ENCODE measurements at regions not wholly inside any gene's neighbourhood (a gene's known extent, or its start where the extent isn't known, plus 50 kb on each side); places are given as distances from the start of the nearest gene placed in this dataset.
"Not testable (repeated sequence)": the region's sequence is repeated elsewhere in the genome, so short reads cannot be mapped to it uniquely, and the experiment has no call there.

DNA sequence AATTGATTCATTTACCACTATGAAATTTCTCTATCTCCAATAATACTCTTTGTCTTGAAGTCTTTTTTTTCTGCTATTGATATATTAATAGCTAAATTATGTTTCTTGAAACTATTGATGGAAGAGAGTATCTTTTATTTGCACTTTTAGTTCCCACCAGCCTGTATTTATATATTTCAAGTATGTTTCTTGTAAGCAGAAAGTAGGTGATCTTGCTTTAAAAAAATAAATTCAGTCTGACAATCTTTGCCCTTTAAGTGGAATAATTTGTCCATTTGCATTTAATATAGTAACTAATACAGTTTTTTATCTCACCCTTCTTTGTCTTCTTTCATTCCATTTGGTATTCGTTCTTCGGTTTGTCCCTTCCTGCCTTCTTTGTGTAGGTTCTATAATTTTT lies 790.5 kb downstream of the MCTP2 start:
- DNase-seq = no peak

DNA sequence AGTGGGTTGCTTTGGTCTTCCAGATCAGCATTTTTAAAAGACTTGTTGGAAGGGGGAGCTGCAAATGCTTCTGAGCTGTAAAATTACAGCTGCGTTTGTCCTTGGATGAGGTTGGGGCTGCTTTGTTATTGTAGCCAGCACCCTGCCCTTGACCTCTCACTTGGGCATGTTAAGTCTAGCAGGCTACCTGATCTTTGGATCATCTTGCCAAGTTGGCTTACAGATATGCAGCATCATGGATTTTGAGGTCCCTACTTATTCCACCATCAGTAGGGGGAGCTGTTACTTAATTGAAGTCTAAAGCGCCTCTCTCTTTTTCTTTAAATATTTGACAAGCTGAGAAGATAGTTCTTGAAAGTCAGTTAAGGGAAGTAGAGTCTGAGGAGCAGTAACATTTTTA lies 793.0 kb downstream of the MCTP2 start:
- DNase-seq = no peak

DNA sequence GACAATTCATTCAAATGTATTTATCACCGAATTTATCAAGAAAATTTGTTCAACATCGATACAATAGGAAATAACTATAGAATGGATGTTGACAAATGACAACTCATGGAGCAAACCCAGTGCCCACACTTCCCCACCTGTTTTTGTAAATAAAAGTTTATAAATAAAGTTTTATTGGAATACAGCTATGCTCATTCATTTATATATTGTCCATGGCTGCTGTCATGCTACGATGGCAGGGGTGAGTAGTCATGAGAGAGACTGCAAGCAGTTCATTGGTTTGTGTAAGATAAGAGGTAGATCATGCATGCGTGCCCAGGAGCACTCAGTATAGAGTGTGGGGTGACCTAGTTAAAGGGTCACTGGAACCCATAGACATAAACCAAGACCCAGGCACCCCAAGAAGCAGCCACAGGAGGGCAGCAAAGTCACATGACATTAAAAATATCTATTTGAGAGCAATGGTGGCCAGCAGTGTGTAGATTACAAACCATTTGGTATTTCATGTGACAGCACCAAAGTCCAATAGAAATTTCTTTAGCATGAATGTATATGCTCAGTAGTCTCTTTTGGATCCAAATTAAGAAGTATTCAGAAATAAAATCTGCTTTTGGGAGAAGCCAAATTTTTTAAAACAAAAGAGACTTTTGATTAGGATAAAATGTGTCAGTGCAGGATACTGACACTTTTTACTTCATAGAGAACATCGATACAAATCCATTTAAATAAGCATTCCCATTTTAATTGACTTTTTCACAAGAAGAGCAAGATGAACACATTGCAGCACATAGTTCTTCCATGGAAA lies 794.8 kb downstream of the MCTP2 start:
- DNase-seq = peak; percentile 45 to 46

DNA sequence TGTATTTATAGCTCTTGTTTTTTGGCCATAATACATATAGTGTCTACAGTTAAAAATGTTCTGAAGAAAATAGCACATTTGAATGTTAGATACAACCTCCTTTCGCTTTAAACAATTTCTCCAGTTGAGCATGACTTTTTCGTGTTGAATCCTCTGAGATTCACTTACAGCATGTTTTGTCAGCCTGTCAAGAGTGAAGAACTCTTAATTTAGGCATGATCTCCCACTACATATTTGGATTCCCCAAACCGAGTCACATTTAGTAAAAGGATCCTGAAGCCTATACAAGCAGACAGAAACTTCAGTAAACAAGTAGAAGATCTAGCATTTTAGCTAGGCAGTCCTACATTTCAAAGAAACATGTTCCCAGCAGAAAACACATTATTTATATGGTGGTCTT lies 796.6 kb downstream of the MCTP2 start:
- DNase-seq = no peak

DNA sequence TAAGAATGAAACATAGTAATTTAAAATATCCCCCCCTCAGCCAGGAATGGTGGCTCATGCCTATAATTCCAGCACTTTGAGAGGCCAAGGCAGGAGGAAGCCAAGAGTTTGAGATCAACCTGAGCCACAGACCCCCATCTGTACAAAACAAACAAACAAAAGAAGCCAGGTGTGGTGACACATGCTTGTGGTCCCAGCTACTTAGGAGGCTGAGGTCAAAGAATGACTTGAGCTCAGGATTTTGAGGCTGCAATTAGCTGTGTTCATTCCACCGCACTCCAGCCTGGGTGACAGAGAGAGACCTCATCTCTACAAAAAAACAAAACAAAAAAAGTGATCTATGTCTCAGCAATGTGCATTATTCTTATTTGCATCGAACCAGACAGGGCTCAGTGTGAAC lies 800.8 kb downstream of the MCTP2 start:
- DNase-seq = no peak

DNA sequence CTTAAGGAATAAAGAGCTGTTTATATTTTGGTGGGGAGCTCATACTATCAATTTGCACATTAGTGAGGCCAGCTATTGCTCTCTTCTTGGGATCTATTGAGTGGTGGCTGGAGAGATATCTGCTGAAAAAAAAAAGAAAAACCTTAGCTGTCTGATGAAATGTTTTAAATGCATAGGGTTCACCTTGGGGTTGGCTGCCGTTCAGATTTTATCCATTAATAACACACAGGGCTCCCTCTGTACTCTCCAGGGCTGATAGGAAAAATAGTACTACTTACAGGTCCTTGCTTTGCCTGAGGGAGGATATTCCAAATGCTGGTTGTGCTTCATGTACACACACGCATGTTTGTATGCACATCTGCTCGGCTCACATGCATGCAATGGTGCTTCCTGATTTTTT lies 803.7 kb downstream of the MCTP2 start:
- no peak for DNase-seq

DNA sequence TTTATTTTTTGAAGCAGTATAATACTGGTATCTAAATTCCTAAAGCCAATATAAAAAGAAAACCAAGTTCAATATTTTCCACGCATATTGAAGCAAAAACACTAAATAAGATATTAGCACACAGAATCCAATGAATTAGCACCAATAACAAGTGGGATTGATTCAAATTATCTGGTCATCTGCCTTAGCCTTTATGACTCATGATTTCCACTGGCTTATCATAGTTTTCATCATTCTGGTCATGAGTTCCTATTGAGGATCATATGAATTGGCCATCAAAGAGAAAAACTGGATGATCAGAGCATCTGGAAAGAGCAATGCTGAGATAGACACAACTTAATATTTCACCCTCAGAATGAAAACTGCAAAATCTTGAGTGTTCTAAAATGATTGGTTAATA lies 809.9 kb downstream of the MCTP2 start:
- DNase-seq = no peak

DNA sequence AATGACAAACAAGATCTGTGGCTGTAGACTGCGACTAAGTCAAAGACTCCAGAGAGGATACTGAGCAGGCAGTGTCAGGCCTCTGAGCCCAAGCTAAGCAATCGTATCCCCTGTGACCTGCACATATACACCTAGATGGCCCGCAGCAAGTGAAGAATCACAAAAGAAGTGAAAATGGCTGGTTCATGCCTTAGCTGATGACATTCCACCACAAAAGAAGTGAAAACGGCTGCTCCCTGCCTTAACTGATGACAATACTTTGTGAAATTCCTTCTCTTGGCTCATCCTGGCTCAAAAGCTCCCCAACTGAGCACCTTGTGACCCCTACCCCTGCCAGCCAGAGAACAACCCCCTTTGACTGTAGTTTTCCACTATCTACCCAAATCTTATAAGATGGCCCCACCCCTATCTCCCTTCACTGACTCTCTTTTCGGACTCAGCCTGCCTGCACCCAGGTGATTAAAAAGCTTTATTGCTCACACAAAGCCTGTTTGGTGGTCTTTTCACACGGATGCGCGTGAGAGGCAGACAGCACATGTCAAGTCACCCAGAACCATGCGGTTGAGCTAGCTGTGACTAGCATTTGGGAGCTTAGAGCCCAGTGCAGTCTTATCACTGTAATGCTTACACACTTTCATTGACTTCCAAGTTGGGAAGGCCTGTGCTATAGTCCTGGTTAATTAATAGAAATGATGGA lies 812.0 kb downstream of the MCTP2 start:
- not testable (repeated sequence) for DNase-seq

DNA sequence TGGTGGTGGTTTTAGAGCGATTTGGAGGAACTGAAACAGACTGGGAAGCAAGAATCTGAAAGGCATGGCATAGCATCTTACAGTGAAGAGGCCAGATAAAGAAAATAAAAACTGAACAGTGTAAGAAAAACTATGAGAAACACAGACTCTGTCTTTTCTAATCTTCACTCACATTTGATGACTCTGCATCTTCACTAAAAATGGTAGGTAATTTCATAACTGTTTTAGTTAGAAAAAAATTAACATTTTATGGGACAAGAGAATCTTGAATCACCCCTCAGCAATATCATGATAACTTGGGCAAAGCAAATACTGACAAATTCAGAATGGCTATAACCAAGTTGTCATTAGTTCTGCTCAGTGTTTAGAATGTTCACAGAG lies 812.6 kb downstream of the MCTP2 start:
- DNase-seq = no peak

DNA sequence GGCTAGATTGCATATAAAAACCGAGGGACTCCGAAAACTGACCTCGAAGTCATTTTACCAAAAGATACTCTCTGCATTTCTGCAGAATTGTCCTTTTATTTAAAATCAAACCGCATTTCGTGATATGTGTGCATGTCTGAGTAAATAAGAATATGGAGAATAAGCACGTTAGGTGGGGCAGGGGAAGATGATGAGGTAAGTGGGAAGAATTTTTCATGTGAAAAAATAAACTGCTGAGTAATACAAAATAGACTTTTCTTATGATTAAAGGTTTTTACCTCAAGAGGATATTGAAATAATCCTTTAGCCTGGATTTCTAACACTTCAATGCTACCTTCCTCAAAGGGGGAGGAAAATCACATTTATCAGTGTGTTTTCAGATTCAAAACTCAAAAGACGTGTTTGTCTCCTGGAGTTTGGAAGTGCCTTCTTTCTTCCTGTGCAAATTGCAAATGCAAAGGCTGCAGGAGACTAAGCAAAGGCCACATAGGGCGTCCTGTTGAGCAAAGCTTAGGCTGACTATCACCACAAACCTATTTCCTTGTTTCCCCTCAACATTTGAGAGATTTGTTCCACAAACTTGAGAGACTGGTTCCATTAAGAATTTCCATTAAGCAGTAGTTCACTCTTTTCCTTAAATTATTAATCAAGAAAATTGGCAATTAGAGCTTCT lies 813.5 kb downstream of the MCTP2 start:
- DNase-seq = no peak

DNA sequence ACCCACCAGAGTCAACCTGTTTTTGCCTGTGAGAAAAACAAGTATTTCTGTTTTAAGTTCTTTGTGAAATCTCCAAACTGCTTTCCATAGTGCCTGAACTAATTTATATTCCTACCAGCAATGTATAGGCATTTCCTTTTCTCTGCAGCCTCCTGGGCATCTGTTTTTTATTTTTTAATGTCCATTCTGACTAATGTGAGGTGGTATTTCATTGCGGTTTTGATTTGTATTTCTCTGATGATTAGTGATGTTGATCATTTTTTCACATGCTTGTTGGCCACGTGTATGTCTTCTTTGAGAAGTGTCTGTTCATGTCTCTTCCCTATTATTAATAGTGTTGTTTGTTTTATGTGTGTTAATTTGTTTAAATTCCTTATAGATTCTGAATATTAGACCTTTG lies 820.5 kb downstream of the MCTP2 start:
- no peak for DNase-seq

DNA sequence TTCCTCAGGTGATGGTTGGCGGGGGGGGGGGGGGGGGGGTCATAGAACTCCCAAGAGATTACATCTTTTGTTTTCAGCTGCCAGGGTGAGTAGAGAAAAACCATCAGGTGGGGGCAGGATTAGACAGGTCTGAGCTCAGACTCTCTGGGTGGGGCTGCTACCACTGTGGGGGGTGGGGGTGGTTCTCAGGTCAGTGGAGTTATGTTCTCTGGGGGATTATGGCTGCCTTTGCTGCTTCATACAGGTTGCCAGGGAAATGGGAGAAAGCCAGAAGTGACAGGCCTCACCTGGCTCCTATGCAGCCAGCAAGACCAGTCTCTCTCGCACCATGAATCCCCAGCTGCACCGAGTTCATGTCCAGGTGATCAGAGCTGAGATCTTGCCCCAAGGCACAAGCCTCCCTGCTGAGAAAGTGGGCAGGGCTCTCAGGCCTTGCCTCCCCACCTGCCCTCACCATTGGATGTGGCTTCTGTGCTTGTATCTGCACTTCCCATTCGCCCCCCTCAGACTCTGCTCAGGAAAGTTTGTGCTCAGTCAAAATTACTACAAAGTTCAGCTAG lies 828.1 kb downstream of the MCTP2 start:
- DNase-seq = no peak

DNA sequence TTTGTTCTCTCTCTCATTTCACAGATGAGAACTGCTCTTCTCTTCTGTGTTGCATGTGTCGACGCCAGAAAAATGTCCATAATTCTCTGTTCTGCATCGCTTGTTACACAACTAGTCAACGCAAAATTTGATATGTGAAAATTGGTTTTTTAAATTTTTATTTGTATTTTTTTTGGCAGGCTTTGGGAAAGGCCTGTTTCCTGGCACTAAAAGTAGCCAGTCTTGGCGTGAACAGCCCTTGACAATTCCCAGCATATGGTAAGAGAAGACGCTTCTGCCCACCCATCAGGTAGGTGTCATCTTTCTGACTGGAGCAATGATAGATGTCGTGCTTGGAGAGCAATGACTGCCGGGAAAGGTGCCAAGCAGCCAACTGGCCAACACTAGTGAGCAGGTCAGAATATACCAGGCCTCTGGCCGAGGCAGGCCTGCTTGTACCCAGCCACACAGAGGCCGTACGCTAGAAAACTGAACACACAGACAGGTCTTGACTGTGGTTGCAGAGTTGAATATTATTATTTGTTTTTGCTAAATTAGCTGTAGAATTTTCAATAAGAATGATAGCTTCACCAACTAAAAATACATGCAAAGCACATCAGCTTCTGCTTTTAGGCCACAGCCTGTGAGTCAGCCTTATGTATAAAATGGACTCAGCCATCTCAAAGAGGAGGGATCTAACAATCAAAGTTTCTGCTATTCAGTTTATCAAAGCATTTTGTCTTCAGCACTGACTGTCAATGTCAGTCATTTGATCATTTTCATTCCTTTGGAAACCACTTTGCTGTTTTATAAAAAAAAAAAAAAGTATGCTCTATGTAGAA lies 837.5 kb downstream of the MCTP2 start:
- DNase-seq = no peak

DNA sequence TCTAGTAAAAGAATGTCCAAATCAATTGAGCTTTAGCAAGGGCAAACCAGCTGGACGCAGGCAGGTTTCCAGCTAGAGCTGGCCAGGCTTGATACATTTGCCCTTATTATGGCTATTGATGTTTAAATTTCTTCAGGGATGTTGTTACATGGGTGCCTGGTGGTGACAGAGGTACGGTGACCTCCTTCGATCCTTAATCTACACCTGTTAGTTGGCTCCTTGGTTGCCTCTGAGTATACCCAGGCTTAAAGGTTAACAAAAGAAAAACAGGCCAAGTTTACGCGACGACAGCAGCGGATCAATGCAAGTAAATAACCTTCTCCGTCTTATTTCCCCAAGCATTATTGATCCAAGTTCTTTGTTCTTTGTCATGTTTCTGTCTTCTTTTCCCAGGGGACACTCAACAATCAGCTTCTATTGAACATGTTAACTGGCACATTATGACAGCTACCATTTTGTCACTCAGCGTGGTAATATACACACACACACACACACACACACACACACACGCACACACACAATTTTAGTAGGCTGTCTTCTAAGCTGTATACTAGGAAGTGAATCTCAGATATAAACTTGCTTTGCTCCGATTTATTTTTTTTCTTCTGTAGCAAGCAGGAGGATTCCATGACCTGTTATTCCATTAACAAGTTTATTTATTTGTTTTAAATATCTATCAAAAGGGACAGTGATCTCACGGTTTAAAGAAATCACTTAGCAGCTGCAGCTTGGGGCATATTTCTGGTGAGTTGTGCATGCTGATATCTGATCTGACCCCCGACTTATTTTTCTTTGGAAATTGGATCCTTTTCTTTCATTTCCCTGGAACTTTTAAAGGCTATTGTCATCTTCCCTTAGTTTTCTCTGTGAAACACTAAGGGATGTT lies 844.7 kb downstream of the MCTP2 start:
- DNase-seq = no peak

DNA sequence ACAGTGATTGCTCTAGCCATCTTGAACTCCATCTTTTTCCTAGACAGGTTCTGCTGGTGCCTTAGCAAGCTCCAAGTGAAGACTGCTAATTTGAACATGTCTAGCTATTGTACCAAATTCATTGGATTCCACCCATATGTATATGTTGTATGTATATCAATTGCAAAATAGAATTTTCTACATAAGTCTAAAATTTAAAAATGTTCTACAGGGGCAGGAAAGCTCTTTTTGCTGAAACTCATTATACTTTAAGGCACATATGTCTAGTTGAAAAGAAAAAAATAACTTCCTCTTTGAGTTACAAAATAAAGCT lies 845.3 kb downstream of the MCTP2 start:
- no peak for DNase-seq

DNA sequence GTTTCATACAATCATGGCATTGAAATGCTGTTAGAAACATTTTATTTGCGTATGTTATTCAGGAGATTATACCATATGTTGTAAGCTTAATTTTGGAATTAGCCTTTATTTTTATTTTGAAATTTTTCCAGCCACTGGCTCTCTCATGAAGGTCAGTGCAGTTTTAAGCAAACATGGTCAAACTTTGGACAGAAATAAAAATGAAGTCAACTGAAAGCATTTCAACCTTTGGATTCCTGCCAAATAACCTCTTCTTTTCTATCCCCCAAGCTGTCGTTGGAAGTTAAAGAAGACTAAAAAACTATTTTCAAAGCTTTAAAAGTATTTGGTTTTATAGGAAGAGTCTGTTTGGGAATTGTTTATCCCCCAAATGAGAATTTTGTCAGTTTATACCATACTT lies 846.6 kb downstream of the MCTP2 start:
- no peak for DNase-seq

DNA sequence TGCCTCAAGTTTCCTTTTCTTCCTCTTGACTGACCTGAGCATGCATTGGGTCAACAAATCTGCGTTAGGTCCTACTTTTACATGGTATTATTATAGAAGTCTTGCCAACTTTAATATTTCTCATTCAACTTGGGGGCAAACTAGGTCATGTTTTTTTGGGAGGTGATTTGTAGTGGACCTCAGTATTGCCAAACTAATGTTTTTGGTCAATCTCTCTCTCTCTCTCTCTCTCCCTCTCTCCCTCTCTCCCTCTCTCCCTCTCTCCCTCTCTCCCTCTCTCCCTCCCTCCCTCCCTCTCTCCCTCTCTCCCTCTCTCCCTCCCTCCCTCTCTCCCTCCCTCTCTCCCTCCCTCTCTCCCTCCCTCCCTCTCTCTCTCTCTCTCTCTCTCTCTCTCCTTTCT lies 848.9 kb downstream of the MCTP2 start:
- DNase-seq = not testable (repeated sequence)

DNA sequence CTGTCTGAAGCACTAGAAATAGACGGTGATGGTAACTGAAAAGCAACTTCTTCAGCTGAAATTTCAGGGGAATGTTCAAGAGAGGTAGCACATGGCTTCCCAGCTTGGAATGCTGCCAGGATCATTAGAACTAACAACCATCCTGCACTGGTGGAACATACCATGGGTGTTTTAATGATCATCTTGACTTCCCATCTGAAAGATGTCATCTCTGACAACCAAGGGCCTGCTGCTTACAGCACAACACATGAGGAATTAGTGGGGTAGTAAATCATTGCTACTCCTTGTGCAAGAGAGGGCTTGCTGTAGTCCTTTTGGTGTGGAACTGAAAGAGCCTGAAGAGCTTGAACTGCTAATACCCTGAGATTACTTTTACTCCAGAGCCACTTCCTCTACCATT lies 853.7 kb downstream of the MCTP2 start:
- no peak for DNase-seq

DNA sequence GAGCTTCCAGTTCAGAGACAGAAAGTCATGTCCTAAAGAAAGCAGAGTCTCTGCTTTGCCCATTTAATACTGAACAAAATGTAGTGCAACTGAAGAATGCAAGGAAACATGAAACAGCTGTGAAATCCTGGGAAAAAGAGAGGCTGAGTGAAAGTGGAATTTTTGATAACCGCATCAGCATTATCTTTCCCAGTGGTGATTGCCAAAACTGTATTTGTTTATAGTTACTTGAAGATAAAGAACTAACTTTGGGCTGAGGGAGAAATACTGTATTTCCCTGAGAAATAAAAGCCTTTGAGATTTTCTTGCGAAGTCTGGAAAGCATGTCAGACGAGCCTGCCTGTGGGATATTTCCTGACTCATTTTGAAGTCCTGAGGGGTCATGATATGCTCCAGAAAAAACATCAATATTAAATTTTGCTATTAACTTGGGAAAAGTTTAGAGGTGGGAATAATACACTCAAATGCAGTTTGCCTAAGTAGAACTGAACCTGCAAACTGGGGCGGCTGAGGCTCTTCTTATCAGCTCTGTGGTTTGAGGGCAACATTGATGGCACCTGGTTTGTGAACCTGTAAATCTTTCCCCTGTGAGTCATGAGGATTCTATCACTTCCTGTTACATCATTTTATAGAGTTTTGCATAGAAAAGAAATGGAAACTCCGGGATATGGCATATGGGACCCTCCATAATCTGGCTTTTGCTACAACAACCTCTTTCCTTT lies 855.3 kb downstream of the MCTP2 start:
- no peak for DNase-seq

DNA sequence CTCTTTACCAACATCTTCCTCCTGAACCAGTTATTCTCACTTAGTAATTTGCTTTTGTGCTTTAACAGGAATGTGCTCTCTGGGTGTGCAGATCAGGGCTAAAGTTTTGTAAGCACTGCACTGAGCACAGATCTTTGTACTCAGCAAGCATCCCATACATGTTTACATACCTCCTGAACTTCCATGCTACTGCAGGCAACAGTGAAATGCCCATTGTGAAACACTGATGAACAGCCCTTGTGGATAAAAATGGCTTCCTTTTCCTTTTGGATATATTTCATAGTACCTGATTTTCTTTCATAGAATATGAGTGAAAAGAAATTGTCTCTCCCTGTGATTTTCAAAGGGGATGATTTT lies 855.9 kb downstream of the MCTP2 start:
- no peak for DNase-seq

DNA sequence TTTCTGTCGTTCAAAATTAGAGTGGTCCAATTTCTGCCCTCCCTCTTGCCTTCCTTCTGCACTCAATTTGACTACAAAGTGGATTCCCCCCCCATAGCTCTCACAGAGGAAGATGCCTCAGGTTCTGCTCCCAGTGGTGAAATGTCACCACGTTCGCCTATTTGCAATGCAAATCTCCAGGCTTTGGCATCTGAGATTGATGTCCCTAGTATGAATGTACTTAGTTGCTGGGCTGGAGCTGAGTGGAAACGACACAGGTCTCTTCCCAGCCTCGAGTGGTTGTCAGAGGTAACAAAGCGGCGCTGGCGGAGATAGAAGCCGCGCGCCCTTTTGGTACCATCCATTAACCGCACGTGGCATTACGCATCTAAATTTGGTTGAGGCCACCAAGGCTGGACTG lies 860.1 kb downstream of the MCTP2 start:
- DNase-seq = no peak
